ENCODE measurements at regions not wholly inside any gene's neighbourhood (a gene's known extent, or its start where the extent isn't known, plus 50 kb on each side); places are given as distances from the start of the nearest gene placed in this dataset.

DNA sequence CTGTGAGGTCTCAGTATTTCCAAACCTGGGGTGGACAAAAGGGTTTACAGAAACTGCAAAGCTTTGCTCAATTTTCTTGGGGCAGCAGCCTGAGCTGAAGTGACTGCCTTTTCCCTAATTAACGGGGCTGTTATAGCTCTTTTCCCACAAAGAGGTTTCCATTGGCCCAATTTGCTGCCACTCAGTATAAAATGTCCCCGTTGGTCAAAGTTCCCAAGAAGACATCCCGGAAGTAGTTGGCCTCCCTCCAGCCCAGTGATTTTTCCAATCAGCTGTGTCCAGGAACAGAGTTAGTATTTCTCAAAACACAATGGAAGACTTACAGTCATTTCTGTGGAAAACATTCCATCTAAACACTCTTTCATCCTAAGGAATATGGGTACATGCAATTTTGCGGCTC, 643.6 kb downstream of the ACTL7B start:
- DNase-seq: no peak

DNA sequence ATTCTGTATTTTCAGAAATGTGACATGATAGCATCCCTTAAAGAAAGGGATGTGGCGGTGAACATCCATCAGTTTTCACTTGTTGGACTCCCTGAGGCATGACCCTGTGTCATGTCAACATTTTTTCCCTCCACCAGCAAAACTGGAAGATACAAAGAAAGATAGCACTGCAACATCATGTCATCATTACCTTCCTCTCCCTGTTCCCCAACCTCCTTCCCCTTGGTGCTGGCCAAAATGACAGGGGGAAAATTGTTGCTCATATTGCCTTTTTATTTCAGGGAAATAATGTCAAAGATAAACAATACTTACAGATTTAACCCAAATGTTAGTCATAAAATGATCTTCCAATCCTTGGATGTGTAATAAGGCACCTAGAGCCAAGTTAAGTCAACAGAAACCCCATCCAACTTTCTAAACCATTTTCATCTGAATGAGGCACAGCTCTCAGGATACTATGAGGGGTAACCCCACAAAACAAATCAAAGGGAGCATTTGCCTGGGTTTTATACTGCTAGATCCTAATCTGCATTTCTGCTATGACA, 644.3 kb downstream of the ACTL7B start:
- no peak for DNase-seq

DNA sequence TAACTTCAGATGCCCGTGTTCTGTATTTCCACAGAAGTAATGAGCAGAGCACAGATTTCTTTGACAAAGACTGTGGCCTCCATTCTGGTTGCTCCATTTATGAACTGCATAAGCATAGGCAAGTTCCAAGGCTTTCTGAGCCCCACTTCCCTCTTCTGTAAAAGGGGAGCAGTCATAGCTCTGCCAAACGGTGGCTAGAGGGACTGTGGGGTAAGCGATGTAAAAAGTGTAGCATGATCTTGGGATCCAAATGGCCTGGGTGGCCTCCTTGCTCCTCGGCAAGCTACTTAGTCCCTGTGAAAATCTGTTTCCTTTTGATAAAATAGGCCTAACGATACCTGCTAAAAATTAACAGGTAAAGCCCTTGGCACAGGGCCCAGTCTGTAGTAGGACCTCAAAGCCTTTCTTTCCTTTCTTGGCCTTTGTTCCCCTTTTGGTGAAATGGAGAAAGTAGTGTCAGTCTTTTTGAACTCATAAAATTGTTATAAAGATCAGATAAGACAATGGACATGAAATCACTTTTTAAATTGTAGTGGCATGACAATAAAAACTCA, 646.6 kb downstream of the ACTL7B start:
- DNase-seq: no peak

- DNase-seq: no peak
These were observed 648.1 kb downstream of the ACTL7B start for GRCh38 chr9:108207561-108208165.

DNA sequence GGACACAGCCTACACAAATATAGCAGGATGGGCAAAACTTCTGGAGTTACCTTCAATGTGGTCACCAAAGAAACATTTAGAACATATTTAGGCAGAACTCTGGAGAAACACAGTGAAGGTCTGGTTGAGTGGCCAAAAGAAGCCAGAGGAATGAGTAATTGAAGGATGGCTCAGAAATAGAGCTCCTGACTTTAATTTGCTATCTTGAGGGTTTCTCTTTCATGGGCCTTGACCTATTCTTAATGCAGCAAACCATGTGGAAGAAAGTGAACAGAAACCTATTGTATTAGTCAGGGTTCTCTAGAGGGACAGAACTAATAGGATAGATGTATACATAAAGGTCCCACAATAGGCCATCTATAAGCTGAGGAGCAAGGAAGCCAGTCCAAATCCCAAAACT, 650.5 kb downstream of the ACTL7B start:
- no peak for DNase-seq

DNA sequence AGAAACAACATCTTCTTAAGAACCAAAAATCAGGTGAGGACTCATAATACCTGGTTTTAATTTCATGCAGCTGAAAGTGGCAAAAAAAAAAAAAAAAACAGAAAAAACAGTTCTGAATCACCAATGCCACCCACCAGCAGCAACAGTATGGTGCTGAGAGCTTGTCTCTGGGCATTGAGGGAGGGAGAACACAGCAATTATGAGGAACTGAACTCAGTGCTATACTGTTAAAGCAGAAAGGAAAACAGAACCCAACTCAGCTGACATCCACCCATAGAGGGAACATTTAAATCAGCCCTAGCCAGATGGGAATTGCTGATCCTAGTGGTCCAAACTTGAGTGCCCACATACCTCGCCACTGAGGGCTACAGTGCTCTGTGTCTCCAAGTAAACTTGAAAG, 657.9 kb downstream of the ACTL7B start:
- no peak for DNase-seq

DNA sequence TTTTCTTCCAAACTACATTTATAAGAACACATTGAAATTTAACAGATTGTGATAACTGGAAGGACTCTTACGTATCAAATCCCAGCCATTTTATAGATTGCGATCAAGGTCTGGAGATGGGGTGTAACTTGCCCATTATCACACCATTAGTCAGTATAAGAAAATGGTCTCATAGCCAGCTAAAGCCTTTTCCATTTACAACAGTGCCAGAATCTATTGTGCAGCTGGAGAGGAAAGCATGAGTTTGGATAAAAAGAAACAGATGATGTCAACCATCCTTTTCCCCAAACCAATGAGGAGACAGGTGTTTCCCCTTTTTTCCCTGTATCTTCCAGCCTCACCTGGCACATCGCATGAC, 658.8 kb downstream of the ACTL7B start:
- DNase-seq: no peak

GRCh38 chr9:108196332-108197007, 659.3 kb downstream of the ACTL7B start:
- no peak for DNase-seq

DNA sequence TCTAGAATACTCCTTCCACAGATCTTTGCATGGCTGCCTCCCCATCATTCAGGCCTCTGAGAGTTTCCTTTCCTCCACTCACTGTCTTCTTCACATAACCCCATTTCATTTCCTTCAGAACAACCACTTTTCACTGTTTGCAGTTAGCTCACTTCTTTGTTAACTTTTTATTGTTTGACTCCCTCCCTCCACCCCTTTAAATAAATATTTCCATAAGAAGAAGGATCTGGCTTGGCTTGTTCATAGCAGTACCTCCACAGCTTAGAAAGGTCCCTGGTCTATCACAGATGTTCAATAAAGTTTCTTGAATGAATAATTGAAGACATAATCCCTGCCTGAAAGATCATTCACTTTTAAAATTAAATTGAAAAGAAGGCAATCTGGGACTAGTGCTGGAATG, 661.6 kb downstream of the ACTL7B start:
- no peak for DNase-seq

DNA sequence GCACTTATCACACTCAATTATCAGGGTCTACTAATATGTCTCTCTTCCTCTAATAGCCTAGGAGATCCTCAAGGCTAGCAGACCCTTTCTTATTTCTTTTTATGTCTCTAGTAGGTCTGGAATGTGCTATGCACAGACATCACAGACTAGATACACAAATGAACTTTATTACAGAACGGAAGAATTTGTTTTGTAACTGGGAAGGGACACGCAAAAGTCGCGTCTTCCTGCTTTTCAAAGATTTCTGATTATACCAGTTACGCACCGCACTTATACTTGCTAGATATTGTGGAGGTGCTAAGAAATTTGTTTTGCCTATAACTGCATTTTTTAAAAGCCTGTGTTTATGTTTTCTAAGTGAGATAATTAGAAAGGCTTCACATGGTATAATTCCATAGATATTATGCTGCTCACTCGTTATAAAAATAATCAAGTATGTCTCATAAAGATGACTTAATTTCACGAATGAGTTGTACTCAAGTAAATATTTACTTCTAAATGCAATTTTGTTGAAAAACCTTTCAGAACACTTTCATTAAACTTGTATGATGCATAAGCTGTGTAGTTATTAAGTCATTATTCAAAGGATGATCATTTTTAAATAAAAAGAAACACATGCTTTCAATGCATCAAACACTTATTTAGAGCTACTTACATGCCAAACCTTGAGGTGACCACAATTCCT, 662.6 kb downstream of the ACTL7B start:
- DNase-seq: no peak

- no peak for DNase-seq
These were observed 664.7 kb downstream of the ACTL7B start for GRCh38 chr9:108191065-108191464.

DNA sequence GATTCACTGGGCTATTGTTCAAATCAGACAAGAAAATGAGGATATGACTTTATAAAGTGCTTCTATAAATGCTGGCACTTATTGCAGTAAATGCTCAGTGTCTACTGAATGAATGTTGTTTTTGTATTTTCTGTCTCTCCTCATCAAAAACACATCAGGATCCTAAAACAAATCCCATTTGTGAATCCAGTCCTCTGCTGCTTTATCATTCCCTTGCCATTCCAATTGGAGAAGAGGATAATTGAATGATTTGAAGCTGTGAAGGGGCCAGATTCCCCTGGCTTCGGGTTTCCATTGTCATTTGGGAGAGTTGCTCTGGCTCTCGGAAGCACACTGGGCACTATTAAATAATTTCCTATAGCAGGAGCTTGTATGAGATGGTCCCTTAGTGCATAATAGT, 666.8 kb downstream of the ACTL7B start:
- DNase-seq: no peak

- DNase-seq: no peak
These were observed 667.3 kb downstream of the ACTL7B start for GRCh38 chr9:108188482-108188881.

GRCh38 chr9:108186642-108187395, 669.0 kb downstream of the ACTL7B start:
- DNase-seq: no peak

DNA sequence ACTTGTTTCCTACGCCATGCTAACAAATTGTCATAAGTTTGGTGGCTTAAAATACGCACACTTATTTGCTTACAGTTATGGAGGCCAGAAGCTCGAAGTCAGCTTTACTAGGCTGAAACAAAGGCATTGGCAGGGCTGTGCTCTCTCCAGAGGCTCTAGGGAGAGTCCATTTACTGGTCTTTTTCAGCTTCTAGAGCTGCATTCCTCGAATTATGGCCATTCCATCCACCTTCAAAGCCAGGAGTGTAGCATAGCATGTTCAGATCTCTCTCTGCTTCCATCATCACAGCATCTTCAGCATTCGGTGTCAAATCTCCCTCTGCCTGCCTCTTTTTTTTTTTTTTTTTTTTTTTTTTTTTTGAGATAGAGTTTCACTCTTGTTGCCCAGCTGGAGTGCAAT, 670.2 kb downstream of the ACTL7B start:
- DNase-seq: no peak

DNA sequence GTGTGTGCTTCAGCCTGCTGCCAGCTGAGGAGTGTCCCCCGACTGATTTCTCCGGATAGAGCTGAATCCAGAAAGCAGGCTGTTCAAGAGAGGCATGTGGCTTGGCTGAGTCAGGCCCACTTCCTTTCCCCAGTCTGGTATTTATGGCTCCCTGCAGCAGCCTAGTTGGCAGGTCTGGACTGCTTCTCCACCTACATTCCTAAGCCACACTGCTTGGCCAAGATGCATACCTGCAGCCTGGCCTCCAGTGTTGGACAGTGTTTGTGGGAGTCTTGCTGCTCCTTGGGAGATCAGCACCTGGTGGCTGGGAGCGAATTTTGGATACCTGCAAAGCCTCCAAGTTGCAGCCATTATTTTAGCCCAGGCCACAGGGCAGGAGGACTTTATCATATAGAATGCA, 670.8 kb downstream of the ACTL7B start:
- DNase-seq: no peak

DNA sequence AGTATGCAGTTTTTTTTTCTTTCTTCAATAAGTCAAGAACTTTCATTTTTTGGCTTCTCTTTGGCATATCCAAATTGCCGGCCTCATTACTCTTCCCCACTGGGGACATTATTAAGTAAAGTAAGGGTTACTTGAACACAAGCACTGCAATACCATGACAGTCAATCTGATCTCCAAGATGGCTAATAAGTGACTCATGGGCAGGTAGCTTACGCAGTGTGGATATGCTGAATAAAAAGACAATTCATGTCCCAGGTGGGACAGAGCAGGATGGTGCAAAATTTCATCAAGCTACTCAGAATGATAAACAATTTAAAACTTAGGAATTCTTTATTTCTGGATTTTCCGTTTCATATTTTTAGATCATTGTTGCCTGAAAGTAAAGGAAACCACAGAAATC, 671.8 kb downstream of the ACTL7B start:
- DNase-seq: no peak

DNA sequence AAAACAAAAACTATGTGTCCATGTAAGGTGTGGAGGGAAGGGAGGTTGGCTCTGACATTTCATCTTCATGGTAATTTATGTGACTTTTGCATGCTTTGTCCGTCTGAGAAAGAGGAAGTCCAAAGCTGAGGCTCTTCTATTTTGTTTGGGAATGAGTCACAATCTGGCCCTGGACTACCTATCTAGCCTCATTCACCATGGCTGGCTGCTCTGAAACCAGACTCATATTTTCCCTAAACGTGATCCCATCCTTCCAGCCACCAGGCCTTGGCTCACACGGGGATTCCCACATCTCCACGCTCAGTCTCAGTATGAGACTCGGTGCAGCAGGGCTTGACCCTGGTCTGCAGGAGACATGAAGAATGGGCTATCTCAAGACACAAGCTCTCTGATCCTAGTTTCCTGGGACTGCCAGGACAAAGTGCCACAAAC, 672.8 kb downstream of the ACTL7B start:
- DNase-seq: no peak

- no peak for DNase-seq
These were observed 673.5 kb downstream of the ACTL7B start for GRCh38 chr9:108182270-108182669.

- no peak for DNase-seq
These were observed 674.3 kb downstream of the ACTL7B start for GRCh38 chr9:108181441-108181840.

- DNase-seq: no peak
These were observed 675.2 kb downstream of the ACTL7B start for GRCh38 chr9:108180541-108180940.

- no peak for DNase-seq
These were observed 677.5 kb downstream of the ACTL7B start for GRCh38 chr9:108178318-108178717.

DNA sequence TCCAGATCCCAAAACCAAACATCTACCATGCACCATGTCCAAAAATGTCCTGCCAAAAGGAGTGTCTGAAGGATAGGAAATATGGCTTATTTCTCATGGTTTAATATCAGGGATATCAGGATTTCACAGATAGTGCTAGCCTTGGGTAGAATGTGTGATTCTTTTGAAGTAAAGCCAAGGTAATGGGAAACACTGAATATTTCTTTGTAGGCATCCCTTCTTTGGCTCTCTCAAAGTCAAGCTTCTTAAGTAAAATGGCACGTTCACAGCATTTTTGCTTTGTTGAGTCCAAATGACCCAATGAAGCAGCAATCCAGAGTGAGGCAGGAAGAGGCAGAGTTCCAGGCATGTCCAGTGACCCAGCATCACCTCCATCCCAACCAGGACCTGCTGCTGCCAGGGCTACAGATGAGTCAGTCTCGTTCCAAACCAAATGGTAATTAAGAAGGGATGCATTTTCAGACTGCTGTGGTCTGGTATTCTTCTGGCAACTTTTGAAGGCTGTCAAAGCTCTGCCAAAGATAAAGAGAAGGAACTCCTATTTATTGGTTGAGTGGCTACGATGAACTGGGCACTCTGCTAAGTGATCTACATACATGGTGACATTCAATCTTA, 678.8 kb upstream of the KLF4 start:
- no peak for DNase-seq

All from stimulated activated CD4-positive, alpha-beta T cell treated with anti-CD3 and anti-CD28 coated beads, Interleukin-2, amount 100 ng/mL, for 24 hours (primary cell).